ENCODE measurements at regions not wholly inside any gene's neighbourhood (a gene's known extent, or its start where the extent isn't known, plus 50 kb on each side); places are given as distances from the start of the nearest gene placed in this dataset.

DNA sequence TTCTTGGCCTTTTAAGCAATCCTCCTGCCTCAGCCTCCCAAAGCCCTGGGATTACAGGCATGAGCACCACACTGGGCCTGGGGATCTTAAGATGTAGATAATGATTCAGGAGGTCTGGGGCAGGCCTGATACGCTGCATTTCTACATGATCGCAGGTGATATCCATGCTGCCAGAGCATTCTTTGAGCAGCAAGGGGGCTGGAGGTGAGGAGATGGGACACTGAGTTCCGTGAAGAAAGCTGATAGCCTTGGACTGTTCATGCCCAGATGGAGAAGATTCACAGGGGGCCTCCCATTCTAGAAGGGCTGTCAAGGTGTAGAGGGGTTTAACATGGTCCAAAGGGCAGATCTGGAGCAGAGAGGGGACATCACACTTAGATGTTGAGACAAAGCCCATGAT, 480.3 kb downstream of the RPS24 start:
- Mint-ChIP-seq H3K4me3 (ENCODE audit: unreplicated experiment) (no peak overlapping the region), H3K36me3 (ENCODE audit: low read depth) (no peaks in the 10 kb centered on the region), H3K9me3 (ENCODE audit: low read depth) (no peaks in the 10 kb centered on the region), H3K27ac (ENCODE audit: unreplicated experiment) (no peak overlapping the region), H3K27me3 (ENCODE audit: low read depth) (peaks cover 9% of the 10 kb centered on the region), H3K4me1 (ENCODE audit: low read depth) (peaks cover 15% of the 10 kb centered on the region)
- TF ChIP-seq, protein P1, sequence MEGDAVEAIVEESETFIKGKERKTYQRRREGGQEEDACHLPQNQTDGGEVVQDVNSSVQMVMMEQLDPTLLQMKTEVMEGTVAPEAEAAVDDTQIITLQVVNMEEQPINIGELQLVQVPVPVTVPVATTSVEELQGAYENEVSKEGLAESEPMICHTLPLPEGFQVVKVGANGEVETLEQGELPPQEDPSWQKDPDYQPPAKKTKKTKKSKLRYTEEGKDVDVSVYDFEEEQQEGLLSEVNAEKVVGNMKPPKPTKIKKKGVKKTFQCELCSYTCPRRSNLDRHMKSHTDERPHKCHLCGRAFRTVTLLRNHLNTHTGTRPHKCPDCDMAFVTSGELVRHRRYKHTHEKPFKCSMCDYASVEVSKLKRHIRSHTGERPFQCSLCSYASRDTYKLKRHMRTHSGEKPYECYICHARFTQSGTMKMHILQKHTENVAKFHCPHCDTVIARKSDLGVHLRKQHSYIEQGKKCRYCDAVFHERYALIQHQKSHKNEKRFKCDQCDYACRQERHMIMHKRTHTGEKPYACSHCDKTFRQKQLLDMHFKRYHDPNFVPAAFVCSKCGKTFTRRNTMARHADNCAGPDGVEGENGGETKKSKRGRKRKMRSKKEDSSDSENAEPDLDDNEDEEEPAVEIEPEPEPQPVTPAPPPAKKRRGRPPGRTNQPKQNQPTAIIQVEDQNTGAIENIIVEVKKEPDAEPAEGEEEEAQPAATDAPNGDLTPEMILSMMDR (IDR thresholded peaks at IDR 0.05), result no peak
- DNase-seq (ENCODE audit: low spot score), result no peak

DNA sequence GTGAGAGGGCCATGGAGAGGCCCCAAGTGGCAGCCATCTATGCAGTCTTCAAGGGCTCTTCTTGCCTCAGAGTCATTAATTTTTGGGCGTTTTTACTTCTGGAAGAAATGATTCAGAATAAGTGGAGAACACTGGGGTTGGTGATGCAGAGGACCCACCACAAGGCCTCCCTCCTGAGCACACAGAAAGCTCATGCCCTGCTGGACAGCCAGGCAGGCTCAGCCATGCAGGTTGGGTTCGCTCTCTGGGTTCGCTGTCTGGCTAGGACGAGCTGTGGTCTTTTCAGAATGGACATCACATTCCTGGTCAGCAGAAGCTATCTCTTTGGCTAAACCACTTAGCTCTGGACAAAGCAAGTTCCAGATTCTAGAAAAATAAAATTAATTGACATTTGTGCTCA, 480.8 kb downstream of the RPS24 start:
- H3K27ac Mint-ChIP-seq (ENCODE audit: unreplicated experiment), result no peak overlapping the region
- DNase-seq (ENCODE audit: low spot score), result no peak
- no peak overlapping the region for H3K4me3 Mint-ChIP-seq (ENCODE audit: unreplicated experiment)
- H3K36me3 Mint-ChIP-seq (ENCODE audit: low read depth), result no peaks in the 10 kb centered on the region
- H3K9me3 Mint-ChIP-seq (ENCODE audit: low read depth), result no peaks in the 10 kb centered on the region
- peaks cover 15% of the 10 kb centered on the region for H3K4me1 Mint-ChIP-seq (ENCODE audit: low read depth)
- H3K27me3 Mint-ChIP-seq (ENCODE audit: low read depth), result peaks cover 9% of the 10 kb centered on the region
- TF ChIP-seq, protein P1 (IDR thresholded peaks at IDR 0.05), result no peak

DNA sequence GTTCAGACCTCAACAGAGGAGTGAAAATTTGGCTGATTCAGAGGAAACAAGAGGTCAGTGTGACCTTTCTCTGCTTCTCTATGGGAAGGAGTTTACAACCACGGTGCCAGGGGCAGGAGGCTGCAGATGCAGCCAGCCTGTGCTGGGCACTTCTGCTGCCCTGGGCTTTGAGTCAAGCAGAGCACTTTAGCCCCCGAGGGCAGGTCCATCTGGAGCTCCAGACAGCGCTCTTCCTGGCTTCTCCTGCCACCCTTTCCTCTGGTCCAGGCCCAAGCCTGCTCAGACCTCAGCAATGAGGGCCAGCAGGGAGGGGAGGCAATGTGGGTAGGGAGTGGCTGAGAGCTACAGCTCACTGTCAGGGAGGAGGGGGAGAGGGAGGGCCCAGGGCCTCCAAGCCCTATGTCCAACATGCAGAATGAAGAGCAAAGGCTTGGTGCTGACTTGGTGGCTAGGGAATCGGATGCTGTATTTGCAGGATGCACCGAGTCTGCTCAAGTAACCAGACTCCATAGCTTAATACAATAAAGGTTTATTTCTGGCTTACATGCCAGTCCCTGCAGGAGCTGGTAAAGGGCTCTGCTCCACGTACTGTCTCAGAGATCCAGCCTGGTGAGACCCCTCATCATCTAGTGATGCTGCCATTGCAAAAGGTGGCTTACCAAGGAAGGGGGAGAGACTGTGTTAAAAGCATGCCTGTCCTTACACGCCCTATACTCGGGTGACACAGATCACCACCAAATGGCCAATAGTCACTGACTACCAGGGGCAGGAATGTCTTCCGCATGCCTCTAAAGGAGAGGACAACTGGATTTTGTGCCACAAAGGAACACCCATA, 481.6 kb downstream of the RPS24 start:
- DNase-seq (ENCODE audit: low spot score), result no peak
- peaks cover 15% of the 10 kb centered on the region for H3K4me1 Mint-ChIP-seq (ENCODE audit: low read depth)
- H3K4me3 Mint-ChIP-seq (ENCODE audit: unreplicated experiment), result no peak overlapping the region
- TF ChIP-seq, protein P1 (IDR thresholded peaks at IDR 0.05), result no peak
- H3K27ac Mint-ChIP-seq (ENCODE audit: unreplicated experiment), result no peak overlapping the region
- no peaks in the 10 kb centered on the region for H3K36me3 Mint-ChIP-seq (ENCODE audit: low read depth)
- no peaks in the 10 kb centered on the region for H3K9me3 Mint-ChIP-seq (ENCODE audit: low read depth)
- peaks cover 9% of the 10 kb centered on the region for H3K27me3 Mint-ChIP-seq (ENCODE audit: low read depth)

DNA sequence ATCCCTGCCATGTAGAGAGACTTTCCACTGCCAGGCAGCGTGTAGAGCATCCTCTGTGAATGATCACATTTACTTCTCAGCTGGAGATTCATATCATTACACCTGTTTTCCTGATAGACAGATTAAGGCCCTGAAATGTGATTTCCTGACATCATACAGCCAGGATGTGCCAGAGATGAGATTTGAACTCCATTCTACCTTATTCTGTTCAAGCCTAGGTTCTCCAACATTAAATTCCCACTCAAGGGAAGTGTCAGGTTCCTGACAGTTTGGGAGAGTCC, 482.1 kb downstream of the RPS24 start:
- DNase-seq (ENCODE audit: low spot score), result no peak
- Mint-ChIP-seq H3K27ac (ENCODE audit: unreplicated experiment) (no peak overlapping the region), H3K4me3 (ENCODE audit: unreplicated experiment) (no peak overlapping the region), H3K9me3 (ENCODE audit: low read depth) (no peaks in the 10 kb centered on the region), H3K27me3 (ENCODE audit: low read depth) (peaks cover 9% of the 10 kb centered on the region), H3K36me3 (ENCODE audit: low read depth) (no peaks in the 10 kb centered on the region), H3K4me1 (ENCODE audit: low read depth) (peaks cover 15% of the 10 kb centered on the region)
- TF ChIP-seq, protein P1 (IDR thresholded peaks at IDR 0.05), result no peak

DNA sequence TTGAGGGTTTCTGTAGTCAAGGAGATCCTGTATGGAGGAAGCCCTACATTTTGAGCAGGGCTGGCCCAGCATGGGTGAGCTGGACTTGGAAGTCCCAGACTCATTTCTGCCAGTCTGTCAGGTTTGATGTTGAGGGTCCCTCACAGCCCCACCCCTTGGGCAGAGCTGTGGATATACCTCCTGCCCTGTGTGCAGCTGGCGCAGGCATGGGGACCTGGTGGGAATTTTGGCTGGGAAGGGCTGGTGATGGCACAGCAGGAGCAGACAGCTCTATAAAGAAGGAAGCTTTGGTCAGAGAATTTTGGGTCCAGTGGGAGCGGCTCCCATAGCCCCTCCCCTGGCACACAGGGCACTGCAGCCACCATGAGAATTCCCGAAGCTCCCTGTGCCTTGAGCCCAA, 482.6 kb downstream of the RPS24 start:
- Mint-ChIP-seq H3K27me3 (ENCODE audit: low read depth) (peaks cover 9% of the 10 kb centered on the region), H3K9me3 (ENCODE audit: low read depth) (no peaks in the 10 kb centered on the region), H3K4me1 (ENCODE audit: low read depth) (peaks cover 18% of the 10 kb centered on the region), H3K4me3 (ENCODE audit: unreplicated experiment) (no peak overlapping the region), H3K36me3 (ENCODE audit: low read depth) (no peaks in the 10 kb centered on the region), H3K27ac (ENCODE audit: unreplicated experiment) (no peak overlapping the region)
- DNase-seq (ENCODE audit: low spot score), result no peak
- TF ChIP-seq, protein P1 (IDR thresholded peaks at IDR 0.05), result no peak
